HG03175 (cell line): ENCODE measurements at regions not wholly inside any gene's neighbourhood (a gene's known extent, or its start where the extent isn't known, plus 50 kb on each side); places are given as distances from the start of the nearest gene placed in this dataset.

ENCODE experiments used
- ATAC-seq: cut with Tn5 transposase; IDR thresholded peaks from one replicate; pipeline ENCODE4 v1.9.1; 2021; ENCODE audit warnings: mild to moderate bottlenecking, moderate library complexity; ENCODE audit not compliant: unreplicated experiment

GRCh38 chr7:110084181-110084807 lies 1006.6 kb upstream of the LRRN3 start:
- ATAC-seq = no peak

- ATAC-seq = no peak
Observed at GRCh38 chr7:110090110-110090820, 1000.7 kb upstream of the LRRN3 start.

GRCh38 chr7:110095372-110096052 lies 995.4 kb upstream of the LRRN3 start:
- ATAC-seq = no peak

DNA sequence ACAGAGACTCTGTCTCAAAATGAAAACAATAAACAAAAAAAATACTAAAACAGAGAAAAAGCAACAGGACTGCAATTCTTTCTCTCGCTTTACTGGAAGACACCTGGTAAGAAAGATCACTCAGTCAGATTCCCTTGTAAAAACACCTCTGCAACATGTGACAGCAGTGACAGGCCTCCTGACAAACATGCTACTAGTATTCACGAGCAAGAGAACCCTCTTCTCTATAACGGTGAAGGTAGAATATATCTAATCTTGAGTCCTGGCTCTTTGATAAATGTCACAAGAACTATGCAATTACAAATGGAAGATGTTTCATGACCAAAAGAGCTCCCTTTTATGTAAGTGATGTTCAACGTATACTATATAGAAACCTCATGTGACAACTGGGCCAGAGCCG lies 986.7 kb upstream of the LRRN3 start:
- ATAC-seq = no peak

DNA sequence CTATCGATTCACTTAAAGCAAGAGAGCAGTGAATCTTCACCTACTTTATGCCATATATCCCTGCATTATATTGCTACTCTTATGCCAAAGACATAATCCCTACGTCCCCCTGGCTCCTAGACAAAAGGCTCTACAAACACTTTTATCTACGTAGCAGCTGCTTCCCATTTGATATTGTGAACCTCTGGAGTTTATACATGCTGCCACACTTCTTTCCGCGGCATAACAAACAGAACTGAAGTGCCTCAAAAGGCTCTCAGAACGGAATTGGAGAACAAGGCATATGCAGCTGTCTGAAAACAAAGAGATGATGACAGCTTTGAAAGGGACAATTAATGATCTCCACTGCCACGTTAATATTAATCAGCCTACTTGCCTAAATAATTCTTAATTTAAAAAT lies 985.6 kb upstream of the LRRN3 start:
- ATAC-seq = no peak

- ATAC-seq = no peak
Observed at GRCh38 chr7:110105840-110106239, 985.1 kb upstream of the LRRN3 start.

DNA sequence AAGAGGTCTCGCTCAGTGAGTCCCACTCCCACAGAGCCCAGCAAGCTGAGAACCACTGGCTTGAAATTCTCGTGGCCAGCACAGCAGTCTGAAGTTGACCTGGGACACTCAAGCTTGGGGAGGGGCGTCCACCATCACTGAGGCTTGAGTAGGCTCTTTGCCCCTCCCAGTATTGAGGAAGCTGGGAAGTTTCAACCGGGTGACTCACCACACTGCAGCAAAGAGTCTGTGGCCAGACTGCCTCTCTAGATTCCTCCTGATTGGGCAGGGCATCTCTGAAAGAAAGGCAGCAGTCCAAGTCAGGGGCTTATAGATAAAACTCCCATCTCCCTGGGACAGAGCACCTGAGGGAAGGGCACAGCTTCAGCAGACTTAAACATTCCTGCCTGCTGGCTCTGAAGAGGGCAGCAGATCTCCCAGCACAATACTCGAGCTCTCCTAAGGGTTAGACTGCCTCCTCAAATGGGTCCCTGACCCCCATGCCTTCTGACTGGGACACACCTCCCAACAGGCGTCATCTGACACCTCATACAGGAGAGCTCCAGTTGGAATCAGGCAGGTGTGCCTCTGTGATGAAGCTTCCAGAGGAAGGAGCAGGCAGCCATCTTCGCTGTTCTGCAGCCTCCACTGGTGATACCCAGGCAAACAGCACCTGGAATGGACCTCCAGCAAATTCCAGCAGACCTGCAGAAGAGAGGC lies 970.9 kb upstream of the LRRN3 start:
- ATAC-seq = no peak

DNA sequence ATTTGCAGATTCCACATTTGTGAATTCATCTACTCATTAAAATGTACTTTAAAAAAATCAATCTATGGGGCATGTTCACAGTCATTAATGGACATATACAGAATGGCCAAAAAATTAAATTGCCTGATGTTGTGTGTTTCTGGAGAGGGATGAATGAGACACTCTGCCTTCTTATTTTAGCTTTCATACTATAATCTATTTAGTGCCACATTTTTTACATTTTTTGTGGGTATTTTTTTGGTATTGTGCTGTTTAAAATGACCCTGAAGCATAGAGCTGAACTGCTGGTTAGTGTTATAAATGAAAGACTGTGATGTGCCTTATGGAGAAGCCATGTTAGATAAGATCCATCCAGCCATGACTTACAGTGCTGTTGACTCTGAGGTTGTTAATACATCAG lies 961.8 kb upstream of the LRRN3 start:
- no peak for ATAC-seq

GRCh38 chr7:110130669-110131068 lies 960.3 kb upstream of the LRRN3 start:
- no peak for ATAC-seq

DNA sequence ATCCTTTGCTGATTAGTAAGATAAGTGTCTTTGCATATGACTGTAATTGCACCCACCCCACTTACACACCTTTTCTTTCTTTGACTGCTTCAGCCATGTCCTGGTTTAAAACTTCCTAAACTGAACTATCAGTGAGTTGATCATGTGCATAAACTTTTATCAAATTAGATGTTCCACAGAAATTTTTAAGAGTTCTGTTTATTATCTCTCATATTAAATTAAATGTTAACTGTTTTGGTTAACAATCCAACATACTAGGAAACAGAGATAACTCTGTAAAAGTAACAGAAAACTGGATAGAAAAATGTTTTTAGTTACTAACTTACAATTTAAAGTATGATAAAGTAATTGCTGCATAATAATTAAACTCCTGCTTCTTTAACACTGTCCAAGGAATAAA lies 959.6 kb upstream of the LRRN3 start:
- ATAC-seq = no peak

DNA sequence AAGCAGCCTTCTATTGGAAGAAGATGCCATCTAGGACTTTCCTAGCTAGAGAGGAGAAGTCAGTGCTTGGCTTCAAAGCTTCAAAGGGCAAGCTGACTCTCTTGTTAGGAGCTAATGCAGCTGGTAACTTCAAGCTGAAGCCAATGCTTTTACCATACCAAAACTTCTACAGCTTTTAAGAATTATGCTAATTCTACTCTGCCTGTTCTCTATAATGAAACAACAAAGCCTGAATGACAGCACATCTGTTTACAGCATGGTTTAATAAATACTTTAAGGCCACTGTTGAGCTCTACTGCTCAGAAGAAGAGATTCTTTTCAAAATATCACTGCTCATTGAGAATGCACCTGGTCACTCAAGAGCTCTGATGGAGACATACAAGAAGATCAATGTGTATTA lies 951.9 kb upstream of the LRRN3 start:
- no peak for ATAC-seq

- ATAC-seq = no peak
Observed at GRCh38 chr7:110142939-110143526, 947.9 kb upstream of the LRRN3 start.

GRCh38 chr7:110144599-110144998 lies 946.3 kb upstream of the LRRN3 start:
- ATAC-seq = no peak

DNA sequence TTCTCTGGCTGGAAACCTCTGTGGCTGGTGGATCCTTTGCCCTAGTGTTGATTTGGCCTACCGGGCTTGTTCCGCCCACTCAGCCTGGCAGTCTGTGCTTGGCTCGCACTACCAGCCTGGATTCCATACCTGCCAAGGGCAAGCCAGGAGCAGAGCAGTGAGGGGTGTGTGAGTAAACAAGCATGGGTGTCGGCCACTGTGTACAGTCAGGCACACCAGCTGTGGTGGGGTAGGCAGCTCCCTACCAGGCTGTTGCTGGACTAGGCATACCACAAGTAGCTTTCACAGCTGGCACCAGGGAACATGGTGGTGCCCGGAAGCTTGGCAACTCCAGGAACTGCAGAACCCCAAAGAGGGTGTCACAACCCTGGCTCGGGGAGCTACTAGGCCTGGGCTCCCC lies 942.9 kb upstream of the LRRN3 start:
- no peak for ATAC-seq

- no peak for ATAC-seq
Observed at GRCh38 chr7:110153222-110153621, 937.7 kb upstream of the LRRN3 start.

DNA sequence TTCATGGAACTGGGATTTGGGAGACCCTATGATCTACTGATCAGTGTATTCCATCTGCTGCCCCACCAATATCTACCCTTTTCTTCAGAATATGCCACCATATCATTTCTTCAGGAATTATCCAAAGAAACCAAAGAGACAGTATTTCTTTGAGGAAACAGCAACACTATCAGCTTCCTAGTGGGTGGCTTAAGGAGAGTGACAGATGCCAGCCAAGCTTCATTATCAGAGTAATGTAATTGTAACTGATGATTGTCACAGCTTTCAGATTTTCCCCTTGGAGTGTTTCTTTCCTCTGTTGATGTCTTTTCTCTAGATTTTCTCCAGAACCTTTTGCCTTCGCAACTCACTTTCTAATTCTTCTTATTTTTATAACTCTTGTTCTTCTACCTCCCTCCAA lies 934.4 kb upstream of the LRRN3 start:
- ATAC-seq = no peak

DNA sequence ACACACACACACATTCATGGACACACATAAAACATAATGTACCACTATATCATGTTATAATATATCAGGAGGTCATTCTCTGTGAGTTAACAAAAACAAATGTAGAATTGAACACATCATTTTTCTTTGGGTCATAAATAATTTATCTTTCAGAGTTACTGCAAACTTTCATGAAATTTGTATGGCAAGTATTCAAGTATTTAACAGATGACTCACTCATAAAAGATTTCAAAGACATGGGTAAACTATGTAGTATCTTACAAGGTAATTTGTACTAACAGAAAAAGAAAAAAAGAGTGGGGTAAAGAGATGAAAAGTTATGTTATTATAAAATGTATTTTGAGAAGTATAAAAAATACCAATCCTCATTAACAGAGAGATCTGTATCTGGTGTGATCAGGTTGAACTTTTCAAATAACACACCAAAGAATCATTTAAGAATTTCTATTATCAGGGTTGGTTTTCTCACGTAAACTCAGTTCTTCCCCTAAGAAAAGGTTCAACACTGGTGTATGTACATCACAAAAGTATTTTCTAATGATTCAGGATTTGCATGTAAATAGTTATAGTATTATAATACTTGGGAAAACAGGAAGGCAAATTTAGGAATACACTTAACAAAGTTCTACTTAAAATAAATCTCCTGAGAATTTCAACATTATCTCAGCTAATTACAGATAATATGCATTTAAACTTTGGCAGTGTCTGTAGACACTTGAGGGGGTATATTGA lies 933.1 kb upstream of the LRRN3 start:
- ATAC-seq = no peak

GRCh38 chr7:110168010-110168409 lies 922.9 kb upstream of the LRRN3 start:
- ATAC-seq = no peak

GRCh38 chr7:110170841-110171240 lies 920.1 kb upstream of the LRRN3 start:
- no peak for ATAC-seq

GRCh38 chr7:110177463-110177862 lies 913.5 kb upstream of the LRRN3 start:
- no peak for ATAC-seq

- no peak for ATAC-seq
Observed at GRCh38 chr7:110179037-110179436, 911.9 kb upstream of the LRRN3 start.
